WTC11 (cell line): ENCODE measurements at regions not wholly inside any gene's neighbourhood (a gene's known extent, or its start where the extent isn't known, plus 50 kb on each side); places are given as distances from the start of the nearest gene placed in this dataset.

Experiments
- ATAC-seq: fragments of 200-7000 bp; cut with Tn5 transposase; 2 replicates; pipeline ENCODE4 v1.10.0; 2021; ENCODE audit warnings: mild to moderate bottlenecking, moderate library complexity
- CTCF ChIA-PET: fragments of 300-600 bp; sonication (Branson Sonifier 250); formaldehyde crosslinking; loops from one replicate; lab custom pipeline; 2021; ENCODE audit warnings: antibody characterized with exemption; lab: Charles Lee
- POLR2A ChIA-PET: fragments of 350-600 bp; sonication (Branson Sonifier 250); formaldehyde crosslinking; loops from one replicate; lab custom pipeline; 2021; ENCODE audit warnings: antibody characterized with exemption; lab: Charles Lee
- DNase-seq: peaks from one replicate; pipeline ENCODE4 v3.0.0; 2021; ENCODE audit warnings: low spot score
- H3K27ac Mint-ChIP-seq: 2 replicates; pipeline ENCODE4 v1.8.0; 2021; ENCODE audit warnings: mixed read lengths
- H3K27me3 Mint-ChIP-seq: 2 replicates; pipeline ENCODE4 v1.8.0; 2021; ENCODE audit warnings: low read depth, mild to moderate bottlenecking, moderate library complexity, mixed read lengths
- H3K36me3 Mint-ChIP-seq: 2 replicates; pipeline ENCODE4 v1.8.0; 2021; ENCODE audit warnings: mixed read lengths
- H3K4me1 Mint-ChIP-seq: 2 replicates; pipeline ENCODE4 v1.8.0; 2022; ENCODE audit warnings: mixed read lengths
- H3K4me3 Mint-ChIP-seq: 2 replicates; pipeline ENCODE4 v1.8.0; 2021; ENCODE audit warnings: mild to moderate bottlenecking, moderate library complexity, mixed read lengths
- H3K9me3 Mint-ChIP-seq: 2 replicates; pipeline ENCODE4 v1.8.0; 2021; ENCODE audit warnings: mixed read lengths
- CBFB ChIP-seq: sonication (generic); formaldehyde crosslinking; IDR thresholded peaks from 2 replicates; pipeline ENCODE4 v1.8.1; 2022; ENCODE audit warnings: mild to moderate bottlenecking, low read depth, missing genetic modification reagents
- EMX1 ChIP-seq: fragments of 250-450 bp; sonication (Bioruptor Pico); IDR thresholded peaks from 2 replicates; pipeline ENCODE4 v1.8.0; 2021; ENCODE audit warnings: mild to moderate bottlenecking
- FOXP1 ChIP-seq: sonication (generic); formaldehyde crosslinking; IDR thresholded peaks from 2 replicates; pipeline ENCODE4 v1.8.0; 2022; ENCODE audit warnings: missing genetic modification reagents, mild to moderate bottlenecking, moderate library complexity, borderline replicate concordance
- GRHL2 ChIP-seq: fragments of 250-450 bp; sonication (Bioruptor Pico); IDR thresholded peaks from 2 replicates; pipeline ENCODE4 v1.8.0; 2022; ENCODE audit warnings: mild to moderate bottlenecking, moderate library complexity; ENCODE audit not compliant: insufficient replicate concordance, severe bottlenecking
- MYBL2 ChIP-seq: sonication (generic); formaldehyde crosslinking; IDR thresholded peaks from 2 replicates; pipeline ENCODE4 v1.8.1; 2023; ENCODE audit warnings: mild to moderate bottlenecking, moderate library complexity, missing genetic modification reagents
- NR3C1 ChIP-seq: sonication (generic); formaldehyde crosslinking; conservative IDR thresholded peaks from 2 replicates; pipeline ENCODE4 v1.8.1; 2023; ENCODE audit warnings: low read depth, mild to moderate bottlenecking, missing genetic modification reagents
- OVOL2 ChIP-seq: fragments of 250-450 bp; sonication (Bioruptor Pico); IDR thresholded peaks from 2 replicates; pipeline ENCODE4 v1.9.0; 2021; ENCODE audit warnings: mild to moderate bottlenecking, borderline replicate concordance
- RORB ChIP-seq: fragments of 250-450 bp; sonication (Bioruptor Pico); IDR thresholded peaks from 2 replicates; pipeline ENCODE4 v1.9.0; 2021; ENCODE audit warnings: mild to moderate bottlenecking
- SOX15 ChIP-seq: fragments of 250-450 bp; sonication (Bioruptor Pico); IDR thresholded peaks from 2 replicates; pipeline ENCODE4 v1.9.0; 2021; ENCODE audit warnings: mild to moderate bottlenecking
- TEAD4 ChIP-seq: sonication (generic); formaldehyde crosslinking; IDR thresholded peaks from 2 replicates; pipeline ENCODE4 v1.8.0; 2022; ENCODE audit warnings: mild to moderate bottlenecking, missing genetic modification reagents
- ZNF317 ChIP-seq: sonication (generic); formaldehyde crosslinking; IDR thresholded peaks from 2 replicates; pipeline ENCODE4 v1.8.1; 2023; ENCODE audit warnings: low read depth, mild to moderate bottlenecking, moderate library complexity, missing genetic modification reagents, borderline replicate concordance
- TF ChIP-seq, protein P1 (sequence below): sonication (generic); formaldehyde crosslinking; IDR thresholded peaks from 2 replicates; pipeline ENCODE4 v1.8.0; 2022; ENCODE audit warnings: mild to moderate bottlenecking, missing genetic modification reagents
- TF ChIP-seq, protein P2 (sequence below): fragments of 250-450 bp; sonication (Bioruptor Pico); IDR thresholded peaks from 2 replicates; pipeline ENCODE4 v1.8.0; 2021; ENCODE audit warnings: mild to moderate bottlenecking
- TF ChIP-seq, protein P3 (sequence below): sonication (generic); formaldehyde crosslinking; IDR thresholded peaks from 2 replicates; pipeline ENCODE4 v1.8.0; 2022; ENCODE audit warnings: mild to moderate bottlenecking, missing genetic modification reagents
- TF ChIP-seq, protein P4 (sequence below): fragments of 250-450 bp; sonication (Bioruptor Pico); IDR thresholded peaks from 2 replicates; pipeline ENCODE4 v1.9.0; 2021; ENCODE audit warnings: mild to moderate bottlenecking
- TF ChIP-seq, protein P5 (sequence below): sonication (generic); formaldehyde crosslinking; IDR thresholded peaks from 2 replicates; pipeline ENCODE4 v1.8.1; 2023; ENCODE audit warnings: mild to moderate bottlenecking, missing genetic modification reagents, moderate library complexity
- TF ChIP-seq, protein P6 (sequence below): sonication (generic); formaldehyde crosslinking; IDR thresholded peaks from 2 replicates; pipeline ENCODE4 v1.8.0; 2023; ENCODE audit warnings: missing genetic modification reagents
- TF ChIP-seq, protein P7 (sequence below): sonication (generic); formaldehyde crosslinking; IDR thresholded peaks from 2 replicates; pipeline ENCODE4 v1.8.1; 2023; ENCODE audit warnings: mild to moderate bottlenecking, missing genetic modification reagents

DNA sequence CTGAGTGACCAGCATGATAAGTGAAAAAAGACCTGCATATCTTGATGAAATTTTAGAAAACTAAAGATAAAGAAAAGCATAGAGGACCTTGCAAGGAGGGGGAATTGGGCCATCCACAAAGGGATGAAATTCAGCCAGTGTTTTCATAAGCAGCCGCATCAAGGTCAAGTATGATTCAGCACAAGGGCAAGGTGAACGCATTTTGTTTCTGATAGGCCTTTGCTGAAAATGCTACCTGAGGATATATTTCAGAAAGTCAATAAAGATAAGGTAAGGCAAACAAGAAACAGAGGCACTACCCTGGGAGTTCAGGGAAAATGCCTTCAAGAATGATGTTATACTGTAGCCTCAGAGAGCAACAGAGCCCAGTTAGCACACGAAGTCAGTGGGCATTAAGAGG, 55.0 kb upstream of the SHH start:
- Mint-ChIP-seq H3K4me3 (no peak overlapping the region), H3K27ac (no peak overlapping the region), H3K9me3 (peaks cover 41% of the 10 kb centered on the region), H3K36me3 (peaks cover 20% of the 10 kb centered on the region), H3K27me3 (peaks cover 10% of the 10 kb centered on the region; the same call in 1 of the 2 replicates), H3K4me1 (peaks cover 23% of the 10 kb centered on the region)
- DNase-seq, result no peak
- ChIA-PET CTCF (no interaction called here), POLR2A (no interaction called here)
- ATAC-seq, result no peak
- TF ChIP-seq, protein P1, sequence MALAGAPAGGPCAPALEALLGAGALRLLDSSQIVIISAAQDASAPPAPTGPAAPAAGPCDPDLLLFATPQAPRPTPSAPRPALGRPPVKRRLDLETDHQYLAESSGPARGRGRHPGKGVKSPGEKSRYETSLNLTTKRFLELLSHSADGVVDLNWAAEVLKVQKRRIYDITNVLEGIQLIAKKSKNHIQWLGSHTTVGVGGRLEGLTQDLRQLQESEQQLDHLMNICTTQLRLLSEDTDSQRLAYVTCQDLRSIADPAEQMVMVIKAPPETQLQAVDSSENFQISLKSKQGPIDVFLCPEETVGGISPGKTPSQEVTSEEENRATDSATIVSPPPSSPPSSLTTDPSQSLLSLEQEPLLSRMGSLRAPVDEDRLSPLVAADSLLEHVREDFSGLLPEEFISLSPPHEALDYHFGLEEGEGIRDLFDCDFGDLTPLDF (CRISPR knock-in tag), result no peak
- no peak for TF ChIP-seq NR3C1 (CRISPR knock-in tag)
- TF ChIP-seq, protein P2, sequence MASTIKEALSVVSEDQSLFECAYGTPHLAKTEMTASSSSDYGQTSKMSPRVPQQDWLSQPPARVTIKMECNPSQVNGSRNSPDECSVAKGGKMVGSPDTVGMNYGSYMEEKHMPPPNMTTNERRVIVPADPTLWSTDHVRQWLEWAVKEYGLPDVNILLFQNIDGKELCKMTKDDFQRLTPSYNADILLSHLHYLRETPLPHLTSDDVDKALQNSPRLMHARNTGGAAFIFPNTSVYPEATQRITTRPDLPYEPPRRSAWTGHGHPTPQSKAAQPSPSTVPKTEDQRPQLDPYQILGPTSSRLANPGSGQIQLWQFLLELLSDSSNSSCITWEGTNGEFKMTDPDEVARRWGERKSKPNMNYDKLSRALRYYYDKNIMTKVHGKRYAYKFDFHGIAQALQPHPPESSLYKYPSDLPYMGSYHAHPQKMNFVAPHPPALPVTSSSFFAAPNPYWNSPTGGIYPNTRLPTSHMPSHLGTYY, result no peak
- TF ChIP-seq SOX15 (CRISPR knock-in tag), result no peak
- TF ChIP-seq CBFB (CRISPR knock-in tag), result no peak
- no peak for TF ChIP-seq FOXP1 (CRISPR knock-in tag)
- no peak for TF ChIP-seq OVOL2
- no peak for TF ChIP-seq GRHL2 (CRISPR knock-in tag)
- TF ChIP-seq, protein P3, sequence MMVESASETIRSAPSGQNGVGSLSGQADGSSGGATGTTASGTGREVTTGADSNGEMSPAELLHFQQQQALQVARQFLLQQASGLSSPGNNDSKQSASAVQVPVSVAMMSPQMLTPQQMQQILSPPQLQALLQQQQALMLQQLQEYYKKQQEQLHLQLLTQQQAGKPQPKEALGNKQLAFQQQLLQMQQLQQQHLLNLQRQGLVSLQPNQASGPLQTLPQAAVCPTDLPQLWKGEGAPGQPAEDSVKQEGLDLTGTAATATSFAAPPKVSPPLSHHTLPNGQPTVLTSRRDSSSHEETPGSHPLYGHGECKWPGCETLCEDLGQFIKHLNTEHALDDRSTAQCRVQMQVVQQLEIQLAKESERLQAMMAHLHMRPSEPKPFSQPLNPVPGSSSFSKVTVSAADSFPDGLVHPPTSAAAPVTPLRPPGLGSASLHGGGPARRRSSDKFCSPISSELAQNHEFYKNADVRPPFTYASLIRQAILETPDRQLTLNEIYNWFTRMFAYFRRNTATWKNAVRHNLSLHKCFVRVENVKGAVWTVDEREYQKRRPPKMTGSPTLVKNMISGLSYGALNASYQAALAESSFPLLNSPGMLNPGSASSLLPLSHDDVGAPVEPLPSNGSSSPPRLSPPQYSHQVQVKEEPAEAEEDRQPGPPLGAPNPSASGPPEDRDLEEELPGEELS (CRISPR knock-in tag), result no peak
- TF ChIP-seq, protein P4, sequence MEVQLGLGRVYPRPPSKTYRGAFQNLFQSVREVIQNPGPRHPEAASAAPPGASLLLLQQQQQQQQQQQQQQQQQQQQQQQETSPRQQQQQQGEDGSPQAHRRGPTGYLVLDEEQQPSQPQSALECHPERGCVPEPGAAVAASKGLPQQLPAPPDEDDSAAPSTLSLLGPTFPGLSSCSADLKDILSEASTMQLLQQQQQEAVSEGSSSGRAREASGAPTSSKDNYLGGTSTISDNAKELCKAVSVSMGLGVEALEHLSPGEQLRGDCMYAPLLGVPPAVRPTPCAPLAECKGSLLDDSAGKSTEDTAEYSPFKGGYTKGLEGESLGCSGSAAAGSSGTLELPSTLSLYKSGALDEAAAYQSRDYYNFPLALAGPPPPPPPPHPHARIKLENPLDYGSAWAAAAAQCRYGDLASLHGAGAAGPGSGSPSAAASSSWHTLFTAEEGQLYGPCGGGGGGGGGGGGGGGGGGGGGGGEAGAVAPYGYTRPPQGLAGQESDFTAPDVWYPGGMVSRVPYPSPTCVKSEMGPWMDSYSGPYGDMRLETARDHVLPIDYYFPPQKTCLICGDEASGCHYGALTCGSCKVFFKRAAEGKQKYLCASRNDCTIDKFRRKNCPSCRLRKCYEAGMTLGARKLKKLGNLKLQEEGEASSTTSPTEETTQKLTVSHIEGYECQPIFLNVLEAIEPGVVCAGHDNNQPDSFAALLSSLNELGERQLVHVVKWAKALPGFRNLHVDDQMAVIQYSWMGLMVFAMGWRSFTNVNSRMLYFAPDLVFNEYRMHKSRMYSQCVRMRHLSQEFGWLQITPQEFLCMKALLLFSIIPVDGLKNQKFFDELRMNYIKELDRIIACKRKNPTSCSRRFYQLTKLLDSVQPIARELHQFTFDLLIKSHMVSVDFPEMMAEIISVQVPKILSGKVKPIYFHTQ, result no peak
- TF ChIP-seq MYBL2 (CRISPR knock-in tag), result no peak
- no peak for TF ChIP-seq EMX1 (CRISPR knock-in tag)
- TF ChIP-seq, protein P5, sequence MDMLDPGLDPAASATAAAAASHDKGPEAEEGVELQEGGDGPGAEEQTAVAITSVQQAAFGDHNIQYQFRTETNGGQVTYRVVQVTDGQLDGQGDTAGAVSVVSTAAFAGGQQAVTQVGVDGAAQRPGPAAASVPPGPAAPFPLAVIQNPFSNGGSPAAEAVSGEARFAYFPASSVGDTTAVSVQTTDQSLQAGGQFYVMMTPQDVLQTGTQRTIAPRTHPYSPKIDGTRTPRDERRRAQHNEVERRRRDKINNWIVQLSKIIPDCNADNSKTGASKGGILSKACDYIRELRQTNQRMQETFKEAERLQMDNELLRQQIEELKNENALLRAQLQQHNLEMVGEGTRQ (CRISPR knock-in tag), result no peak

DNA sequence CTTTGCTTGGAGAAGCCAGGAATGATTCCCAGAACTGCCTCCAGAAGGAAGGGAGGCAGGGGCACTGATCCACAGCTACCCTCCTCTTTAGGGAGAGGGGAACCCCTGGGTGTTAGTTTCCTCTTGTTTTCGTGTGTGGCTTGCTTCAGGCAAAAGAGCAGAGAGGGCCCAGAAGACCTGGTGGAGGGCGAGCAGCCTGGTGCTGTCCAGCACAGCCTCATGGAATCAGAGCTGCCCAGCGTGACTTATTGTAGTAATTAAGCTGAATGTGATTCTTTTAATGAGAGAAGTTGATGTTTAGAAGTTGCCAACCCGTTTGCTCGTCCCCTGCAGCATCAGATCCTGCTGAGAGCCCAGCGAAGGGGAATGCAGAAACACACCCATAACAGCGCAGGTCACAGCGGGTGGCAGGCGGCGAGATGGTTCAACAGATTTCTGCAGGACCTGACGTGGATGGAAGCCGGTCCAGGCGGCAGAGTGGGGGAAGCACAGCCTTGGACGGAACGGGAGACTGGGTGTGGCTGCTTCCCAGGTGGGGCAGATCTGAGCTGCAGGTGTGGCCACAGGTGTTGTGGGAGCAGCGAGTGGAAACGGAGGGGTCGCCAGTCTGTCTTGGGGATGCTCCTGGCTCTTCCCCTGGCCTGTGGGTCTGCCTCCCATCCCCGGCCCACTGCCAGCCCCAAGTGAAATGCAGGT, 53.7 kb upstream of the SHH start:
- H3K27ac Mint-ChIP-seq, result no peak overlapping the region
- peaks cover 20% of the 10 kb centered on the region for H3K36me3 Mint-ChIP-seq
- H3K4me1 Mint-ChIP-seq, result peaks cover 13% of the 10 kb centered on the region
- CTCF ChIA-PET, result no interaction called here
- DNase-seq, result no peak
- no peak for TF ChIP-seq ZNF317 (CRISPR knock-in tag)
- no peak for TF ChIP-seq NR3C1 (CRISPR knock-in tag)
- TF ChIP-seq, protein P6, sequence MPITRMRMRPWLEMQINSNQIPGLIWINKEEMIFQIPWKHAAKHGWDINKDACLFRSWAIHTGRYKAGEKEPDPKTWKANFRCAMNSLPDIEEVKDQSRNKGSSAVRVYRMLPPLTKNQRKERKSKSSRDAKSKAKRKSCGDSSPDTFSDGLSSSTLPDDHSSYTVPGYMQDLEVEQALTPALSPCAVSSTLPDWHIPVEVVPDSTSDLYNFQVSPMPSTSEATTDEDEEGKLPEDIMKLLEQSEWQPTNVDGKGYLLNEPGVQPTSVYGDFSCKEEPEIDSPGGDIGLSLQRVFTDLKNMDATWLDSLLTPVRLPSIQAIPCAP (CRISPR knock-in tag), result no peak
- TF ChIP-seq, protein P7, sequence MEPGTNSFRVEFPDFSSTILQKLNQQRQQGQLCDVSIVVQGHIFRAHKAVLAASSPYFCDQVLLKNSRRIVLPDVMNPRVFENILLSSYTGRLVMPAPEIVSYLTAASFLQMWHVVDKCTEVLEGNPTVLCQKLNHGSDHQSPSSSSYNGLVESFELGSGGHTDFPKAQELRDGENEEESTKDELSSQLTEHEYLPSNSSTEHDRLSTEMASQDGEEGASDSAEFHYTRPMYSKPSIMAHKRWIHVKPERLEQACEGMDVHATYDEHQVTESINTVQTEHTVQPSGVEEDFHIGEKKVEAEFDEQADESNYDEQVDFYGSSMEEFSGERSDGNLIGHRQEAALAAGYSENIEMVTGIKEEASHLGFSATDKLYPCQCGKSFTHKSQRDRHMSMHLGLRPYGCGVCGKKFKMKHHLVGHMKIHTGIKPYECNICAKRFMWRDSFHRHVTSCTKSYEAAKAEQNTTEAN (CRISPR knock-in tag), result no peak
- no peak for TF ChIP-seq TEAD4
- no peak for TF ChIP-seq RORB (CRISPR knock-in tag)
- TF ChIP-seq, all 79 proteins: peak for 0
- peaks cover 10% of the 10 kb centered on the region; the same call in 1 of the 2 replicates for H3K27me3 Mint-ChIP-seq
- POLR2A ChIA-PET, result no interaction called here
- H3K9me3 Mint-ChIP-seq, result peaks cover 40% of the 10 kb centered on the region
- ATAC-seq, result no peak
- no peak overlapping the region for H3K4me3 Mint-ChIP-seq
